OCI-LY1 (cell line): ENCODE measurements at regions not wholly inside any gene's neighbourhood (a gene's known extent, or its start where the extent isn't known, plus 50 kb on each side); places are given as distances from the start of the nearest gene placed in this dataset.

Experiments used
- H2AFZ ChIP-seq: fragments of 200-600 bp; sonication (generic), shearing (Covaris generic); 2 replicates; pipeline ENCODE4 v1.6.0; 2014; ENCODE audit warnings: antibody characterized with exemption, mild to moderate bottlenecking, low read length
- H3F3A ChIP-seq: fragments of 200-600 bp; sonication (generic), shearing (Covaris generic); 2 replicates; pipeline ENCODE4 v1.6.0; 2014; ENCODE audit warnings: mild to moderate bottlenecking, antibody characterized with exemption, low read length, moderate library complexity; ENCODE audit not compliant: insufficient read depth
- H3K27ac ChIP-seq: fragments of 200-600 bp; sonication (generic); 2 replicates; pipeline ENCODE4 v1.5.1; 2014; ENCODE audit warnings: low read length, mixed run types, mild to moderate bottlenecking, low read depth; ENCODE audit not compliant: poor library complexity, severe bottlenecking
- H3K27me3 ChIP-seq: fragments of 200-600 bp; sonication (generic); 2 replicates; pipeline ENCODE4 v1.6.0; 2014; ENCODE audit warnings: antibody characterized with exemption, mild to moderate bottlenecking, low read length, moderate library complexity; ENCODE audit not compliant: insufficient read depth
- H3K36me3 ChIP-seq: fragments of 200-600 bp; sonication (generic); 2 replicates; pipeline ENCODE4 v1.6.1; 2014; ENCODE audit warnings: mild to moderate bottlenecking, antibody characterized with exemption, low read length, moderate library complexity, mixed read lengths; ENCODE audit not compliant: insufficient read depth
- H3K4me1 ChIP-seq: fragments of 200-600 bp; sonication (generic); 2 replicates; pipeline ENCODE4 v1.5.1; 2014; ENCODE audit warnings: mild to moderate bottlenecking, low read length, moderate library complexity; ENCODE audit not compliant: insufficient read depth, severe bottlenecking
- H3K4me2 ChIP-seq: fragments of 200-600 bp; sonication (generic), shearing (Covaris generic); 2 replicates; pipeline ENCODE4 v1.6.1; 2014; ENCODE audit warnings: low read length
- H3K4me3 ChIP-seq: fragments of 200-600 bp; sonication (generic); 2 replicates; pipeline ENCODE4 v1.5.1; 2014; ENCODE audit warnings: low read length, low read depth, mild to moderate bottlenecking, mixed read lengths; ENCODE audit not compliant: poor library complexity, severe bottlenecking
- H3K79me2 ChIP-seq: fragments of 200-600 bp; shearing (Covaris generic); 2 replicates; pipeline ENCODE4 v1.6.1; 2016; ENCODE audit warnings: mixed run types, low read length, mixed read lengths; ENCODE audit not compliant: insufficient read depth
- H3K9ac ChIP-seq: fragments of 200-600 bp; sonication (generic), shearing (Covaris generic); 2 replicates; pipeline ENCODE4 v1.6.1; 2014; ENCODE audit warnings: mild to moderate bottlenecking, low read length, mixed read lengths
- H3K9me2 ChIP-seq: fragments of 200-600 bp; sonication (generic), shearing (Covaris generic); 2 replicates; pipeline ENCODE4 v1.6.1; 2014; ENCODE audit warnings: low read depth, mild to moderate bottlenecking, low read length, mixed read lengths
- H3K9me3 ChIP-seq: fragments of 200-600 bp; shearing (Covaris generic); 2 replicates; pipeline ENCODE4 v1.6.1; 2014; ENCODE audit warnings: low read length, mixed read lengths
- H4K20me1 ChIP-seq: fragments of 200-600 bp; sonication (generic), shearing (Covaris generic); 2 replicates; pipeline ENCODE4 v1.6.0; 2016; ENCODE audit warnings: mild to moderate bottlenecking, low read length; ENCODE audit not compliant: insufficient read depth
- CTCF ChIP-seq: fragments of 200-600 bp; sonication (generic), shearing (Covaris generic); IDR thresholded peaks from 2 replicates; pipeline ENCODE4 v1.5.1; 2017; ENCODE audit warnings: mild to moderate bottlenecking, antibody characterized with exemption, low read length, moderate library complexity, mixed read lengths
- EZH2 ChIP-seq: fragments of 200-600 bp; sonication (generic), shearing (Covaris generic); IDR thresholded peaks from 2 replicates; pipeline ENCODE4 v1.8.0; 2017; ENCODE audit warnings: borderline replicate concordance, mixed run types, mild to moderate bottlenecking, antibody characterized with exemption, low read length, moderate library complexity, mixed read lengths

GRCh38 chr11:15816260-15816871 is 540.0 kb downstream of the SOX6 start:
- Histone ChIP-seq H3K4me3 (no peak overlapping the region), H4K20me1 (no peaks in the 10 kb centered on the region), H3K9me2 (no peaks in the 10 kb centered on the region), H3K4me2 (no peak overlapping the region), H3K79me2 (no peaks in the 10 kb centered on the region), H2AFZ (no peak overlapping the region), H3K27me3 (no peaks in the 10 kb centered on the region), H3K4me1 (no peaks in the 10 kb centered on the region), H3K27ac (no peak overlapping the region), H3K9ac (no peak overlapping the region), H3K36me3 (no peaks in the 10 kb centered on the region), H3K9me3 (no peaks in the 10 kb centered on the region), H3F3A (no peaks in the 10 kb centered on the region)
- TF ChIP-seq EZH2 (no peak), CTCF (no peak)

DNA sequence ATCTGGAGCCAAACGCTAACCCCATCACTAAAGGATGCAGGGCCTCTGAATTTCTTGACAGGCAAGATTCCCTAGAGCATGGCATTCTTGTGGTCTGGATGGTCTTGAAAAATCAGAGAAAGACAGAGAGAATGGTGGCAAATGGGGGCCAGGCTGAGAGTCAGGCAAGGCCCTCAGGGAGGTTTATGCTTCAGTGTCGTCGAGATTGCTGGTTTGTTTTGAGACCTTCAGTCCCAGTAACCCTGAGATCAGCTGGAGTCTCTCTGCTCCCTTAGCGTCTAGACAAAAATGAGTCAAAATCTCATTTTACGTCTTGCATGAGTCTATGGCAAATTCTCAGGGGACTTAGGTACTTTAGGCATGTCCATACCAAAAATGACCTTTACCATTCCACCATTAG is 539.3 kb downstream of the SOX6 start:
- no peak overlapping the region for H3K4me2 ChIP-seq
- H4K20me1 ChIP-seq, result no peaks in the 10 kb centered on the region
- no peaks in the 10 kb centered on the region for H3K4me1 ChIP-seq
- no peak overlapping the region for H2AFZ ChIP-seq
- H3K36me3 ChIP-seq, result no peaks in the 10 kb centered on the region
- H3K9me3 ChIP-seq, result no peaks in the 10 kb centered on the region
- no peak overlapping the region for H3K9ac ChIP-seq
- H3K27ac ChIP-seq, result no peak overlapping the region
- TF ChIP-seq EZH2 (no peak), CTCF (no peak)
- H3F3A ChIP-seq, result no peaks in the 10 kb centered on the region
- H3K79me2 ChIP-seq, result no peaks in the 10 kb centered on the region
- no peaks in the 10 kb centered on the region for H3K9me2 ChIP-seq
- H3K27me3 ChIP-seq, result no peaks in the 10 kb centered on the region
- no peak overlapping the region for H3K4me3 ChIP-seq

DNA sequence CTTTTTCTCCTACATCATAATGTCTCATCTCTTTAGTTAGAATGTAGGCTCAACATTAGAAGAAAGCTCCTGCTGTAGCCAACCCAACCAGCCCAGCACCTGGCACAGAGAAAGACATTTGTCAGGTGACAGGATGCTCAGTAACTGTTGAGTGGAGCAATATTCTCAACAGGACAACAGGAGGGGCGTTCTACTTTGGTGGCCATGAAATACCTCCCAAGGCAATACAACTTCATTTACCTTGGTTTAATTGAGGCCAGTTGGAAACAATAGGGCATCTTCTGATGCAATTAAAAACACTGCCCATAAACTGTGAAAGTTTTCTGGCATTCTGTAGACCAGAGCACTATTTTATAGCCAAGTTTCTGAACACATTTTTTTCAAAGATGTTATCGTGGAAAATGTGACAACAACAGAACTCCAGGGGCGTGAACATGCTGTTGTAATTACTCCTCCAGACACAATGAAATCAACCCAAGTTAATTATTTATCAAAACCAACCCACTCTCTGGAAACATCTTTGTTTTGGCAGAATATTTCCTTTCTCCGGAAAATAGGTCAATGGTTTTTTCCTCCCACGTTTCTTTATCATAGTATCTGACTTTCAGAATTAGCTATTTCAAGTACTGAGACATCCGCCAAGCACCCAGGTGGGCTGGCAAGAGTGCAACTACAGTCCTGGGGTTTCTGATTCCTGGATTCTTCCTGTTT is 538.1 kb downstream of the SOX6 start:
- no peaks in the 10 kb centered on the region for H4K20me1 ChIP-seq
- no peak overlapping the region for H3K4me2 ChIP-seq
- H3K9me3 ChIP-seq, result no peaks in the 10 kb centered on the region
- H3K36me3 ChIP-seq, result no peaks in the 10 kb centered on the region
- H3K4me1 ChIP-seq, result no peaks in the 10 kb centered on the region
- H3K4me3 ChIP-seq, result no peak overlapping the region
- TF ChIP-seq EZH2, result no peak
- no peak for TF ChIP-seq CTCF
- H3K79me2 ChIP-seq, result no peaks in the 10 kb centered on the region
- no peak overlapping the region for H2AFZ ChIP-seq
- no peak overlapping the region for H3K9ac ChIP-seq
- no peaks in the 10 kb centered on the region for H3F3A ChIP-seq
- H3K9me2 ChIP-seq, result no peaks in the 10 kb centered on the region
- H3K27ac ChIP-seq, result no peak overlapping the region
- no peaks in the 10 kb centered on the region for H3K27me3 ChIP-seq
